Activated CD8-positive, alpha-beta memory T cell treated with anti-CD3 and anti-CD28 coated beads, Interleukin-2, amount 10 ng/mL, durations not matched to agents 7 days and 5 days (primary cell): ENCODE measurements at regions not wholly inside any gene's neighbourhood (a gene's known extent, or its start where the extent isn't known, plus 50 kb on each side); places are given as distances from the start of the nearest gene placed in this dataset.

ENCODE experiments used
- ATAC-seq: fragments of 150-1000 bp; cut with Tn5 transposase; one replicate; pipeline ENCODE4 v1.10.0; 2021; ENCODE audit warnings: moderate library complexity
- CTCF ChIA-PET: fragments of 350-600 bp; sonication (Branson Sonifier 250); formaldehyde crosslinking; loops from one replicate; lab custom pipeline; 2021; ENCODE audit warnings: antibody characterized with exemption; lab: Charles Lee
- DNase-seq: peaks from one replicate; pipeline ENCODE4 v3.0.0-alpha.2; 2020
- H3K27ac Mint-ChIP-seq: one replicate; pipeline ENCODE4 v1.8.0; 2021; ENCODE audit warnings: mild to moderate bottlenecking, mixed read lengths
- H3K27me3 Mint-ChIP-seq: one replicate; pipeline ENCODE4 v1.8.0; 2021; ENCODE audit warnings: mixed read lengths
- H3K36me3 Mint-ChIP-seq: one replicate; pipeline ENCODE4 v1.8.0; 2021; ENCODE audit warnings: mild to moderate bottlenecking, mixed read lengths
- H3K4me1 Mint-ChIP-seq: one replicate; pipeline ENCODE4 v1.8.0; 2021; ENCODE audit warnings: mixed read lengths
- H3K4me3 Mint-ChIP-seq: one replicate; pipeline ENCODE4 v1.8.0; 2021; ENCODE audit warnings: mild to moderate bottlenecking, moderate library complexity, mixed read lengths
- H3K9me3 Mint-ChIP-seq: one replicate; pipeline ENCODE4 v1.8.0; 2022; ENCODE audit warnings: low read depth, mixed read lengths

- Mint-ChIP-seq H3K27ac (no peak overlapping the region), H3K36me3 (no peaks in the 10 kb centered on the region), H3K9me3 (no peaks in the 10 kb centered on the region), H3K27me3 (no peaks in the 10 kb centered on the region), H3K4me1 (no peaks in the 10 kb centered on the region), H3K4me3 (no peak overlapping the region)
- CTCF ChIA-PET, result no interaction called here
- ATAC-seq (no peak), DNase-seq (no peak)
These were observed 387.2 kb downstream of the TRIB2 start for GRCh38 chr2:13103778-13104493.

- CTCF ChIA-PET, result no interaction called here
- ATAC-seq, result no peak
- Mint-ChIP-seq H3K27ac (no peak overlapping the region), H3K36me3 (no peaks in the 10 kb centered on the region), H3K4me1 (no peaks in the 10 kb centered on the region), H3K27me3 (no peaks in the 10 kb centered on the region), H3K4me3 (no peak overlapping the region), H3K9me3 (no peaks in the 10 kb centered on the region)
- no peak for DNase-seq
These were observed 388.0 kb downstream of the TRIB2 start for GRCh38 chr2:13104723-13105122.

- Mint-ChIP-seq H3K4me3 (no peak overlapping the region), H3K9me3 (no peaks in the 10 kb centered on the region), H3K36me3 (no peaks in the 10 kb centered on the region), H3K4me1 (no peaks in the 10 kb centered on the region), H3K27me3 (no peaks in the 10 kb centered on the region), H3K27ac (no peak overlapping the region)
- CTCF ChIA-PET, result no interaction called here
- DNase-seq (no peak), ATAC-seq (no peak)
These were observed 389.6 kb downstream of the TRIB2 start for GRCh38 chr2:13106302-13106701.

- Mint-ChIP-seq H3K27ac (no peak overlapping the region), H3K4me3 (no peak overlapping the region), H3K4me1 (no peaks in the 10 kb centered on the region), H3K9me3 (no peaks in the 10 kb centered on the region), H3K36me3 (no peaks in the 10 kb centered on the region), H3K27me3 (no peaks in the 10 kb centered on the region)
- ATAC-seq (no peak), DNase-seq (no peak)
- CTCF ChIA-PET, result no interaction called here
These were observed 392.8 kb downstream of the TRIB2 start for GRCh38 chr2:13109516-13109915.

GRCh38 chr2:13110825-13111224 is 394.1 kb downstream of the TRIB2 start:
- H3K4me3 Mint-ChIP-seq, result no peak overlapping the region
- no peaks in the 10 kb centered on the region for H3K4me1 Mint-ChIP-seq
- no peak overlapping the region for H3K27ac Mint-ChIP-seq
- H3K9me3 Mint-ChIP-seq, result no peaks in the 10 kb centered on the region
- DNase-seq, result no peak
- no peaks in the 10 kb centered on the region for H3K27me3 Mint-ChIP-seq
- CTCF ChIA-PET, result no interaction called here
- ATAC-seq, result no peak
- no peaks in the 10 kb centered on the region for H3K36me3 Mint-ChIP-seq

GRCh38 chr2:13113002-13113401 is 396.3 kb downstream of the TRIB2 start:
- no peaks in the 10 kb centered on the region for H3K36me3 Mint-ChIP-seq
- CTCF ChIA-PET, result no interaction called here
- no peaks in the 10 kb centered on the region for H3K4me1 Mint-ChIP-seq
- H3K9me3 Mint-ChIP-seq, result no peaks in the 10 kb centered on the region
- no peak overlapping the region for H3K4me3 Mint-ChIP-seq
- DNase-seq (no peak), ATAC-seq (no peak)
- H3K27ac Mint-ChIP-seq, result no peak overlapping the region
- no peaks in the 10 kb centered on the region for H3K27me3 Mint-ChIP-seq

- Mint-ChIP-seq H3K9me3 (no peaks in the 10 kb centered on the region), H3K36me3 (no peaks in the 10 kb centered on the region)
- CTCF ChIA-PET, result no interaction called here
These were observed 397.7 kb downstream of the TRIB2 start for GRCh38 chr2:13114391-13114790.

GRCh38 chr2:13115643-13116042 is 398.9 kb downstream of the TRIB2 start:
- Mint-ChIP-seq H3K4me1 (no peaks in the 10 kb centered on the region), H3K27me3 (no peaks in the 10 kb centered on the region), H3K36me3 (no peaks in the 10 kb centered on the region), H3K9me3 (no peaks in the 10 kb centered on the region), H3K27ac (no peak overlapping the region), H3K4me3 (no peak overlapping the region)
- CTCF ChIA-PET, result no interaction called here
- no peak for DNase-seq
- no peak for ATAC-seq

More at GRCh38 chr2:13114391-13114790, 397.7 kb downstream of the TRIB2 start:
- Mint-ChIP-seq H3K27ac (no peak overlapping the region), H3K4me3 (no peak overlapping the region), H3K27me3 (no peaks in the 10 kb centered on the region), H3K4me1 (no peaks in the 10 kb centered on the region)
- no peak for DNase-seq
- ATAC-seq, result no peak

GRCh38 chr2:13121096-13121495 is 404.4 kb downstream of the TRIB2 start:
- H3K4me3 Mint-ChIP-seq, result no peak overlapping the region
- H3K4me1 Mint-ChIP-seq, result no peaks in the 10 kb centered on the region
- ATAC-seq, result no peak
- no peak overlapping the region for H3K27ac Mint-ChIP-seq
- no peaks in the 10 kb centered on the region for H3K36me3 Mint-ChIP-seq
- no peaks in the 10 kb centered on the region for H3K27me3 Mint-ChIP-seq
- H3K9me3 Mint-ChIP-seq, result no peaks in the 10 kb centered on the region
- no peak for DNase-seq
- CTCF ChIA-PET, result no interaction called here

GRCh38 chr2:13128139-13128538 is 411.4 kb downstream of the TRIB2 start:
- H3K9me3 Mint-ChIP-seq, result no peaks in the 10 kb centered on the region
- no peak overlapping the region for H3K27ac Mint-ChIP-seq
- H3K4me3 Mint-ChIP-seq, result no peak overlapping the region
- no peaks in the 10 kb centered on the region for H3K36me3 Mint-ChIP-seq
- no peaks in the 10 kb centered on the region for H3K27me3 Mint-ChIP-seq
- CTCF ChIA-PET, result no interaction called here
- no peak for ATAC-seq
- H3K4me1 Mint-ChIP-seq, result no peaks in the 10 kb centered on the region
- DNase-seq, result no peak

- H3K4me3 Mint-ChIP-seq, result no peak overlapping the region
- no peak overlapping the region for H3K27ac Mint-ChIP-seq
- CTCF ChIA-PET, result no interaction called here
- no peaks in the 10 kb centered on the region for H3K4me1 Mint-ChIP-seq
- H3K27me3 Mint-ChIP-seq, result no peaks in the 10 kb centered on the region
- no peaks in the 10 kb centered on the region for H3K9me3 Mint-ChIP-seq
- DNase-seq, result no peak
- no peaks in the 10 kb centered on the region for H3K36me3 Mint-ChIP-seq
- ATAC-seq, result no peak
These were observed 418.6 kb downstream of the TRIB2 start for GRCh38 chr2:13135369-13135768.

GRCh38 chr2:13135856-13136255 is 419.1 kb downstream of the TRIB2 start:
- ATAC-seq, result no peak

GRCh38 chr2:13137679-13138078 is 420.9 kb downstream of the TRIB2 start:
- Mint-ChIP-seq H3K27ac (no peak overlapping the region), H3K4me3 (no peak overlapping the region), H3K4me1 (no peaks in the 10 kb centered on the region), H3K27me3 (no peaks in the 10 kb centered on the region), H3K9me3 (no peaks in the 10 kb centered on the region), H3K36me3 (no peaks in the 10 kb centered on the region)
- CTCF ChIA-PET, result no interaction called here
- ATAC-seq (no peak), DNase-seq (no peak)

More at GRCh38 chr2:13135856-13136255, 419.1 kb downstream of the TRIB2 start:
- H3K4me1 Mint-ChIP-seq, result no peaks in the 10 kb centered on the region
- no peak for DNase-seq
- no peak overlapping the region for H3K4me3 Mint-ChIP-seq
- CTCF ChIA-PET, result no interaction called here
- no peak overlapping the region for H3K27ac Mint-ChIP-seq
- H3K36me3 Mint-ChIP-seq, result no peaks in the 10 kb centered on the region
- H3K27me3 Mint-ChIP-seq, result no peaks in the 10 kb centered on the region
- H3K9me3 Mint-ChIP-seq, result no peaks in the 10 kb centered on the region

GRCh38 chr2:13141315-13141714 is 424.6 kb downstream of the TRIB2 start:
- no peaks in the 10 kb centered on the region for H3K9me3 Mint-ChIP-seq
- CTCF ChIA-PET, result no interaction called here
- H3K4me3 Mint-ChIP-seq, result no peak overlapping the region
- no peaks in the 10 kb centered on the region for H3K4me1 Mint-ChIP-seq
- H3K36me3 Mint-ChIP-seq, result no peaks in the 10 kb centered on the region
- DNase-seq (no peak), ATAC-seq (no peak)
- H3K27me3 Mint-ChIP-seq, result no peaks in the 10 kb centered on the region
- no peak overlapping the region for H3K27ac Mint-ChIP-seq

- Mint-ChIP-seq H3K27me3 (no peaks in the 10 kb centered on the region), H3K9me3 (no peaks in the 10 kb centered on the region), H3K4me3 (no peak overlapping the region), H3K4me1 (no peaks in the 10 kb centered on the region), H3K27ac (no peak overlapping the region), H3K36me3 (no peaks in the 10 kb centered on the region)
- DNase-seq (no peak), ATAC-seq (no peak)
- CTCF ChIA-PET, result no interaction called here
These were observed 426.7 kb downstream of the TRIB2 start for GRCh38 chr2:13143451-13143850.
